Endothelial cell of umbilical vein (primary cell): ENCODE measurements at regions not wholly inside any gene's neighbourhood (a gene's known extent, or its start where the extent isn't known, plus 50 kb on each side); places are given as distances from the start of the nearest gene placed in this dataset.

Experiments used
- BruUV-seq: library from RNA; stranded (reverse); fragments of 400-500 nt; replicated peaks from 2 replicates; lab custom pipeline; 2021; lab: Mats Ljungman, UMichigan
- CTCF ChIA-PET: fragments of 300-600, 350-600 bp; sonication (Branson Sonifier 250); formaldehyde crosslinking; loops from one replicate; lab custom pipeline; 2021; ENCODE audit warnings: antibody characterized with exemption, inconsistent platforms; lab: Charles Lee
- POLR2A ChIA-PET: fragments of 300-600, 350-600 bp; sonication (Branson Sonifier 250); formaldehyde crosslinking; loops from one replicate; lab custom pipeline; 2021; ENCODE audit warnings: antibody characterized with exemption, inconsistent platforms; lab: Charles Lee
- DNase-seq: peaks from one replicate; pipeline ENCODE4 v3.0.0-alpha.2; 2011; ENCODE audit warnings: low read depth, low spot score
- FAIRE-seq: peaks from 2 replicates; lab custom pipeline; 2011; peaks lifted over from hg19 to GRCh38; lab: Jason Lieb, UNC
- H2AFZ ChIP-seq: 2 replicates; pipeline ENCODE4 v1.6.0; 2012; ENCODE audit warnings: low read depth, low read length, control low read depth, inconsistent platforms
- H3K27ac ChIP-seq: 2 replicates; pipeline ENCODE4 v1.5.1; 2011; ENCODE audit warnings: low read depth, mild to moderate bottlenecking, control low read depth, low read length, moderate library complexity; ENCODE audit not compliant: insufficient read depth
- H3K27me3 ChIP-seq, 2 experiments: 2 replicates each; pipeline versions ENCODE4 v1.6.0 to v1.6.1; 2011; ENCODE audit warnings: low read length in 2 of 2, mixed read lengths in 1 of 2; ENCODE audit not compliant: control insufficient read depth in 2 of 2, insufficient read depth in 2 of 2
- H3K36me3 ChIP-seq, 2 experiments: 2 replicates in 1 of 2; 3 replicates in 1 of 2; pipeline ENCODE4 v1.5.1; 2011; ENCODE audit warnings: low read length in 2 of 2, mild to moderate bottlenecking in 1 of 2, moderate library complexity in 1 of 2; ENCODE audit not compliant: control insufficient read depth in 2 of 2, insufficient read depth in 2 of 2; ENCODE audit errors: extremely low read depth in 1 of 2
- H3K4me1 ChIP-seq: 3 replicates; pipeline ENCODE4 v1.5.1; 2011; ENCODE audit warnings: mild to moderate bottlenecking, low read length; ENCODE audit not compliant: control insufficient read depth, insufficient read depth; ENCODE audit errors: extremely low read depth
- H3K4me2 ChIP-seq: 2 replicates; pipeline ENCODE4 v1.6.1; 2011; ENCODE audit warnings: low read length, control low read depth, mixed read lengths; ENCODE audit not compliant: insufficient read depth
- H3K4me3 ChIP-seq, 3 experiments: fragments of 200-600 bp in 1 of 3; sonication (generic), shearing (Covaris generic) in 1 of 3; replicated peaks in 1 of 3; 2 replicates each; pipeline ENCODE4 v1.5.1; 2011 to 2016; ENCODE audit warnings: control low read depth in 3 of 3, low read length in 3 of 3, mild to moderate bottlenecking in 2 of 3, inconsistent platforms in 1 of 3, low read depth in 1 of 3, moderate library complexity in 1 of 3; ENCODE audit not compliant: insufficient read depth in 1 of 3
- H3K79me2 ChIP-seq: 2 replicates; pipeline ENCODE4 v1.6.0; 2012; ENCODE audit warnings: low read length, inconsistent platforms; ENCODE audit not compliant: control insufficient read depth, insufficient read depth
- H3K9ac ChIP-seq: replicated peaks from 2 replicates; pipeline ENCODE3; 2011; ENCODE audit warnings: low read length, control low read depth; ENCODE audit not compliant: insufficient read depth; ENCODE audit errors: extremely low read depth
- H3K9me1 ChIP-seq: replicated peaks from 3 replicates; pipeline ENCODE4 v1.6.0; 2011; ENCODE audit warnings: mild to moderate bottlenecking, low read length; ENCODE audit not compliant: control insufficient read depth, insufficient read depth; ENCODE audit errors: extremely low read depth
- H3K9me3 ChIP-seq: replicated peaks from 2 replicates; pipeline ENCODE4 v1.5.1; 2012; ENCODE audit warnings: low read length, inconsistent platforms; ENCODE audit not compliant: control insufficient read depth, insufficient read depth
- H4K20me1 ChIP-seq: replicated peaks from 2 replicates; pipeline ENCODE3; 2011; ENCODE audit warnings: mild to moderate bottlenecking, low read length; ENCODE audit not compliant: control insufficient read depth, insufficient read depth; ENCODE audit errors: extremely low read depth
- EZH2 ChIP-seq: IDR thresholded peaks from 2 replicates; pipeline ENCODE4 v1.6.1; 2012; ENCODE audit warnings: borderline replicate concordance, low read depth, mild to moderate bottlenecking, moderate library complexity, low read length, inconsistent platforms; ENCODE audit not compliant: severe bottlenecking
- FOS ChIP-seq: IDR thresholded peaks from 2 replicates; pipeline ENCODE4 v1.6.1; 2011; ENCODE audit warnings: mild to moderate bottlenecking, low read length, moderate library complexity, borderline replicate concordance; ENCODE audit not compliant: insufficient read depth
- GATA2 ChIP-seq: IDR thresholded peaks from 2 replicates; pipeline ENCODE4 v1.7.0; 2011; ENCODE audit warnings: low read depth, mild to moderate bottlenecking, moderate library complexity, mixed read lengths, low read length; ENCODE audit not compliant: insufficient read length, insufficient read depth
- JUN ChIP-seq: IDR thresholded peaks from 2 replicates; pipeline ENCODE4 v1.6.1; 2011; ENCODE audit warnings: borderline replicate concordance, low read depth; ENCODE audit not compliant: insufficient read length, insufficient read depth
- MYC ChIP-seq: IDR thresholded peaks from one replicate; pipeline ENCODE4 v1.6.1; 2011; ENCODE audit warnings: mild to moderate bottlenecking, low read depth, low read length
- POLR2A ChIP-seq: IDR thresholded peaks from 2 replicates; pipeline ENCODE4 v1.6.1; 2012; ENCODE audit warnings: low read depth, mild to moderate bottlenecking, control low read depth, low read length
- POLR2AphosphoS5 ChIP-seq: IDR thresholded peaks from 2 replicates; pipeline ENCODE4 v1.6.1; 2012; ENCODE audit warnings: low read depth, mild to moderate bottlenecking, control low read depth, low read length, moderate library complexity; ENCODE audit not compliant: insufficient read depth
- dilution Hi-C: fragments of 300-500 bp; cut with MboI; formaldehyde crosslinking; loops from one replicate; pipeline ENCODE4 v1.15.0; 2019; ENCODE audit warnings: low sequenced_read_pairs; ENCODE audit not compliant: extremely low pct_ligation_motif_present
- intact Hi-C: fragments of 100-400 bp; cut with micrococcal nuclease; formaldehyde crosslinking; loops from one replicate; pipeline ENCODE4 v1.10.0; 2022
- TF ChIP-seq, protein P1 (sequence below): IDR thresholded peaks from 2 replicates; pipeline ENCODE4 v1.6.1; 2011; ENCODE audit not compliant: insufficient read depth, insufficient read length
- TF ChIP-seq, protein P2 (sequence below), 2 donors: IDR thresholded peaks; 1 replicate in 1 of 2; 2 replicates in 1 of 2; pipeline ENCODE4 v1.5.1; 2011; ENCODE audit warnings: low read length in 2 of 2, mild to moderate bottlenecking in 2 of 2, moderate library complexity in 2 of 2, control low read depth in 1 of 2, inconsistent platforms in 1 of 2, low read depth in 1 of 2; ENCODE audit not compliant: insufficient read depth in 1 of 2; ENCODE audit errors: extremely low read depth in 1 of 2

DNA sequence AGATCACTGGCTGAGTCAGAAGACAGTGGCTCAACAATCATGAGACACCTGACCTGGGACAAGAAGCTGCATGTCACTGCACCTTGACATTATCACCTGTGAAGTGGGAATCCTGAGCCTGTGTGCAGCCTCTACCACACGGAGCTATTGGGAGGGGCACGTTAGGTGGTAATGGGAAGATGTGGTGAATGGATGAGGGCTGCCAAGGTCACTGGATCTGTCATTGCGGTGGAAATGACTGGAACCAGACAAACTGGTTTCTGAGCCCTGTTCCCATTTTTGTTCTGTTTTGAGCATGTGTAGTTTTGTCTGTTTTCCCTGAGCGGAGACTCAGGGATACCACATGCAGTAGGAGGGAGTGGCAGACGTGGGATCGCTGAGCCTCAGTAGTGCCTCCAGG lies 235.5 kb downstream of the OPA1 start:
- Histone ChIP-seq H3K4me1 (no peaks in the 10 kb centered on the region), H3K9me1 (no peaks in the 10 kb centered on the region), H3K27me3 (peaks cover 3 to 15% of the 10 kb centered on the region in 2 experiments), H3K27ac (no peak overlapping the region), H3K4me2 (no peak overlapping the region), H3K4me3 (no peak overlapping the region), H3K9me3 (no peaks in the 10 kb centered on the region), H3K36me3 (no peaks in the 10 kb centered on the region), H3K9ac (no peak overlapping the region), H3K79me2 (no peaks in the 10 kb centered on the region), H2AFZ (no peak overlapping the region), H4K20me1 (no peaks in the 10 kb centered on the region)
- FAIRE-seq, result no peak
- dilution Hi-C loops, result no loop called here
- intact Hi-C loops, result no loop called here
- no peak for TF ChIP-seq EZH2
- TF ChIP-seq, protein P1, sequence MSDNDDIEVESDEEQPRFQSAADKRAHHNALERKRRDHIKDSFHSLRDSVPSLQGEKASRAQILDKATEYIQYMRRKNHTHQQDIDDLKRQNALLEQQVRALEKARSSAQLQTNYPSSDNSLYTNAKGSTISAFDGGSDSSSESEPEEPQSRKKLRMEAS, result no peak
- TF ChIP-seq MYC, result no peak
- no peak for TF ChIP-seq JUN
- TF ChIP-seq, protein P2, sequence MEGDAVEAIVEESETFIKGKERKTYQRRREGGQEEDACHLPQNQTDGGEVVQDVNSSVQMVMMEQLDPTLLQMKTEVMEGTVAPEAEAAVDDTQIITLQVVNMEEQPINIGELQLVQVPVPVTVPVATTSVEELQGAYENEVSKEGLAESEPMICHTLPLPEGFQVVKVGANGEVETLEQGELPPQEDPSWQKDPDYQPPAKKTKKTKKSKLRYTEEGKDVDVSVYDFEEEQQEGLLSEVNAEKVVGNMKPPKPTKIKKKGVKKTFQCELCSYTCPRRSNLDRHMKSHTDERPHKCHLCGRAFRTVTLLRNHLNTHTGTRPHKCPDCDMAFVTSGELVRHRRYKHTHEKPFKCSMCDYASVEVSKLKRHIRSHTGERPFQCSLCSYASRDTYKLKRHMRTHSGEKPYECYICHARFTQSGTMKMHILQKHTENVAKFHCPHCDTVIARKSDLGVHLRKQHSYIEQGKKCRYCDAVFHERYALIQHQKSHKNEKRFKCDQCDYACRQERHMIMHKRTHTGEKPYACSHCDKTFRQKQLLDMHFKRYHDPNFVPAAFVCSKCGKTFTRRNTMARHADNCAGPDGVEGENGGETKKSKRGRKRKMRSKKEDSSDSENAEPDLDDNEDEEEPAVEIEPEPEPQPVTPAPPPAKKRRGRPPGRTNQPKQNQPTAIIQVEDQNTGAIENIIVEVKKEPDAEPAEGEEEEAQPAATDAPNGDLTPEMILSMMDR (IDR thresholded peaks at IDR 0.05; ENCODE audit: extremely low read depth in 1 of 2, insufficient read depth in 1 of 2, low read depth in 1 of 2, low read length in 2 of 2), result no peak
- TF ChIP-seq GATA2, result no peak
- CTCF ChIA-PET, result no interaction called here
- DNase-seq, result no peak
- POLR2A ChIA-PET, result no interaction called here
- no TSS peak for BruUV-seq

DNA sequence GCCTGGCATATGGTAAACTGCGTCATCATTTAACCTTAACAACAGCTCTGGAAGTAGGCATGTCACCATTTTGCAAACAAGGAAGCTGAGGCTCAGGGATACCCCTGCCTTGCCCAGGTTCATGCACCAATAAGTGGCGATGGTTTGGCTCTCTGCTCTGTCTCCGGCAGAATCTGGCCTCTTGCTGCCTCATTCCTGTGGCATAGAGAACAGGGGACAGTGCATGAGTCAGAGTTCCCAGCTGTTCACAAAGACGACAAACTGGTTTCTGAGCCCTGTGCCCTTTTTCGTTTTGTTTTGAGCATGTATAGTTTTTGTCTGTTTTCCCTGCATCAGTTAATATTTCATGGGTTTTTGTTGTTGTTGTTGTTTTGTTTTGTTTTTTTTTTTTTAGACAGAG lies 236.8 kb downstream of the OPA1 start:
- Histone ChIP-seq H3K4me2 (no peak overlapping the region), H3K4me1 (no peaks in the 10 kb centered on the region), H2AFZ (no peak overlapping the region), H3K27me3 (peaks cover 3 to 12% of the 10 kb centered on the region in 2 experiments), H3K79me2 (no peaks in the 10 kb centered on the region), H3K4me3 (no peak overlapping the region), H3K9me3 (no peaks in the 10 kb centered on the region), H3K9ac (no peak overlapping the region), H3K9me1 (no peaks in the 10 kb centered on the region), H3K27ac (no peak overlapping the region), H3K36me3 (no peaks in the 10 kb centered on the region), H4K20me1 (no peaks in the 10 kb centered on the region)
- dilution Hi-C loops (no loop called here), intact Hi-C loops (no loop called here)
- ChIA-PET POLR2A (interaction anchor here (0.7 kb wide), 1 partner anchor 211 kb away, joined by 6 read pairs; no protein-coding TSS in a partner anchor), CTCF (no interaction called here)
- FAIRE-seq (no peak), DNase-seq (no peak)
- TF ChIP-seq JUN (no peak), POLR2A (no peak), POLR2AphosphoS5 (no peak), GATA2 (no peak), EZH2 (no peak), FOS (no peak), MYC (no peak)
- TF ChIP-seq, protein P1, result no peak
- TF ChIP-seq, protein P2 (IDR thresholded peaks at IDR 0.05; ENCODE audit: extremely low read depth in 1 of 2, insufficient read depth in 1 of 2, low read depth in 1 of 2, low read length in 2 of 2), result no peak
- no TSS peak for BruUV-seq
